ENCODE measurements at regions not wholly inside any gene's neighbourhood (a gene's known extent, or its start where the extent isn't known, plus 50 kb on each side); places are given as distances from the start of the nearest gene placed in this dataset.

DNA sequence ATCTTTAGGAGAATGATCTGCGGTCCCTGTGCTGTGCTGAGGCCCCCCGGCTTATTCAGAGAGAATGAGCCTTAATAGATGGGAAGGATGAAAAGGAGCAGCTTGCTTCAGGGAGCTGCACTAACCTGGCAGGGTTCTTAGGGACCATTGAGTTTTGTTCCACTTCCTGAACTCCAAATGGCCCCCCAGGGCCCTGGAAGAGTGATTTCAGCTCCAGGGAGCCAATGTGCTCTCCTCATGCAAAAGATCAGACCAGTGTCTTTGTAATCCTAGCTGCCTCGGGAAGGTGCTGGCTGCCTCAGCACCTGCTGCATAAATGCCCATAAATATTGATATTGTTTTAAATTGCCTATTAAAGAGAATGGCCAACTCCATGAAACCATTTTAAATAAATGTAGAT, 210.2 kb downstream of the NCK2 start:
- no peak for DNase-seq (ENCODE audit: extremely low spot score in 2 of 2)
- H3K4me3 ChIP-seq, result no peak overlapping the region
- no peaks in the 10 kb centered on the region for H3K4me1 ChIP-seq
- no peaks in the 10 kb centered on the region for H3K27me3 ChIP-seq
- intact Hi-C loops (cut with DNase I), result no loop called here
- no peaks in the 10 kb centered on the region for H3K9me3 ChIP-seq
- no peaks in the 10 kb centered on the region for H3K36me3 ChIP-seq
- H3K27ac ChIP-seq, result no peak overlapping the region
- TF ChIP-seq POLR2AphosphoS5 (IDR thresholded peaks at IDR 0.05; ENCODE audit: insufficient read depth in 1 of 2, low read depth in 1 of 2) (no peak), POLR2A (IDR thresholded peaks at IDR 0.05) (no peak)
- TF ChIP-seq, protein P1, sequence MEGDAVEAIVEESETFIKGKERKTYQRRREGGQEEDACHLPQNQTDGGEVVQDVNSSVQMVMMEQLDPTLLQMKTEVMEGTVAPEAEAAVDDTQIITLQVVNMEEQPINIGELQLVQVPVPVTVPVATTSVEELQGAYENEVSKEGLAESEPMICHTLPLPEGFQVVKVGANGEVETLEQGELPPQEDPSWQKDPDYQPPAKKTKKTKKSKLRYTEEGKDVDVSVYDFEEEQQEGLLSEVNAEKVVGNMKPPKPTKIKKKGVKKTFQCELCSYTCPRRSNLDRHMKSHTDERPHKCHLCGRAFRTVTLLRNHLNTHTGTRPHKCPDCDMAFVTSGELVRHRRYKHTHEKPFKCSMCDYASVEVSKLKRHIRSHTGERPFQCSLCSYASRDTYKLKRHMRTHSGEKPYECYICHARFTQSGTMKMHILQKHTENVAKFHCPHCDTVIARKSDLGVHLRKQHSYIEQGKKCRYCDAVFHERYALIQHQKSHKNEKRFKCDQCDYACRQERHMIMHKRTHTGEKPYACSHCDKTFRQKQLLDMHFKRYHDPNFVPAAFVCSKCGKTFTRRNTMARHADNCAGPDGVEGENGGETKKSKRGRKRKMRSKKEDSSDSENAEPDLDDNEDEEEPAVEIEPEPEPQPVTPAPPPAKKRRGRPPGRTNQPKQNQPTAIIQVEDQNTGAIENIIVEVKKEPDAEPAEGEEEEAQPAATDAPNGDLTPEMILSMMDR (IDR thresholded peaks at IDR 0.05), result no peak

DNA sequence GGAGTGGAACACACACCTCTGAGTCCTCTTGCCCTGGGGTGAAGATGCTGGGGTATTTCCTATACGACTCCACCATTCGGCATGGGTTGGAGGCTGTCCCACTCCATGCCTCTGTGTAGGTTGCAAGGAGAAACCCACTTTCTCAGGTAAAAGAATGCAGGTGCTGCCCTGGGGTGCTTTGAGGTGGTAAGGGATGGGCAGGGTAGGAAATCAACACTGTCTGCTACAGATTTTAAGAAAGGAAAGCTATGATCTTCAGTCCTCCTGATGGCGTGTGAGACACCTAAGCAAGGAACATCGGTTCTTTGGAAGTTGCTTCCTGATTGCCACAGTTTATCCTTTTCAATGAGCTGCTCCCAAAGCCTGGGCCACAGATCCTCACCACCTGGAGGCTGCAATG, 209.2 kb downstream of the NCK2 start:
- Histone ChIP-seq H3K36me3 (no peaks in the 10 kb centered on the region), H3K27me3 (no peaks in the 10 kb centered on the region), H3K27ac (no peak overlapping the region), H3K4me1 (no peaks in the 10 kb centered on the region), H3K9me3 (no peaks in the 10 kb centered on the region), H3K4me3 (no peak overlapping the region)
- no peak for DNase-seq (ENCODE audit: extremely low spot score in 2 of 2)
- TF ChIP-seq POLR2A (IDR thresholded peaks at IDR 0.05) (no peak), POLR2AphosphoS5 (IDR thresholded peaks at IDR 0.05; ENCODE audit: insufficient read depth in 1 of 2, low read depth in 1 of 2) (no peak)
- TF ChIP-seq, protein P1 (IDR thresholded peaks at IDR 0.05), result no peak
- intact Hi-C loops (cut with DNase I), result no loop called here

DNA sequence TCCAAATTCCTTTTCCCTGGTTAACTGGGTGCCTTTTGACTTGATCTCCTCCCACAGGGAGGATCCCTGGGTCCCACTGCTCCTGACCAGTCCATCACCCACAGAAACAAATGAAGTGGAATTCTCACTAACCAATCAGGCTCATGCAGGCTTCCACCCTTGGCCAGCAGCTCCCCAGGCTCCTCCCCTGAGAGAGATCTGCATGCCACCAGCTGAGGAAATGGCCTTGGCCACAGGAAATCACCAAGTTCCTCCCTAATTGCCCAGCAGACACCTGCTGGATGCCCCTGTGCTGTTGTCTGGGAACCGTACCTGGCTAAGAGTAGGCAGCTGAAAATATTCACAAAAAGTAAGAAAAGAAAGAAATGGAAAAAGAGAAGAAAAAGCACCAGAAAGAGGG, 207.4 kb downstream of the NCK2 start:
- TF ChIP-seq POLR2AphosphoS5 (IDR thresholded peaks at IDR 0.05; ENCODE audit: insufficient read depth in 1 of 2, low read depth in 1 of 2) (no peak), POLR2A (IDR thresholded peaks at IDR 0.05) (no peak)
- Histone ChIP-seq H3K9me3 (no peaks in the 10 kb centered on the region), H3K36me3 (no peaks in the 10 kb centered on the region), H3K4me1 (no peaks in the 10 kb centered on the region), H3K27ac (no peak overlapping the region), H3K27me3 (no peaks in the 10 kb centered on the region), H3K4me3 (no peak overlapping the region)
- intact Hi-C loops (cut with DNase I), result no loop called here
- DNase-seq (ENCODE audit: extremely low spot score in 2 of 2), result no peak

DNA sequence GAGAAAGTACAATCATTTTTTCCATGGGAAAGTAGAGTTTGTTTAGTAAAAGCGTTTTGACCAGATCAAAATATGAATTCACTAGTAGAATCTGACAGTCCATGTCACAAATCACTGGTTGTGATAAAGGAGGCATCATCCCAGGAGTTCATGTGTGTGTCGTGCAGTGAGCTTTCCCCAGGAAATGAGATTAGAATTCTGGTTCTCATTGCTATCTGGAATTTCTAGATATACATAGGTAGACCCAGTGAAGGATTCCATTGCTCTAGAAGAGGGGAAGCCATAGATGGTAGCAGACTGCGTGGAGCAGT, 206.6 kb downstream of the NCK2 start:
- H3K4me1 ChIP-seq, result no peaks in the 10 kb centered on the region
- H3K36me3 ChIP-seq, result no peaks in the 10 kb centered on the region
- H3K4me3 ChIP-seq, result no peak overlapping the region
- intact Hi-C loops (cut with DNase I), result no loop called here
- H3K27me3 ChIP-seq, result no peaks in the 10 kb centered on the region
- H3K9me3 ChIP-seq, result no peaks in the 10 kb centered on the region
- TF ChIP-seq POLR2A (IDR thresholded peaks at IDR 0.05) (no peak), POLR2AphosphoS5 (IDR thresholded peaks at IDR 0.05; ENCODE audit: insufficient read depth in 1 of 2, low read depth in 1 of 2) (no peak)
- TF ChIP-seq, protein P1 (IDR thresholded peaks at IDR 0.05), result no peak
- H3K27ac ChIP-seq, result no peak overlapping the region
- DNase-seq (ENCODE audit: extremely low spot score in 2 of 2), result no peak

DNA sequence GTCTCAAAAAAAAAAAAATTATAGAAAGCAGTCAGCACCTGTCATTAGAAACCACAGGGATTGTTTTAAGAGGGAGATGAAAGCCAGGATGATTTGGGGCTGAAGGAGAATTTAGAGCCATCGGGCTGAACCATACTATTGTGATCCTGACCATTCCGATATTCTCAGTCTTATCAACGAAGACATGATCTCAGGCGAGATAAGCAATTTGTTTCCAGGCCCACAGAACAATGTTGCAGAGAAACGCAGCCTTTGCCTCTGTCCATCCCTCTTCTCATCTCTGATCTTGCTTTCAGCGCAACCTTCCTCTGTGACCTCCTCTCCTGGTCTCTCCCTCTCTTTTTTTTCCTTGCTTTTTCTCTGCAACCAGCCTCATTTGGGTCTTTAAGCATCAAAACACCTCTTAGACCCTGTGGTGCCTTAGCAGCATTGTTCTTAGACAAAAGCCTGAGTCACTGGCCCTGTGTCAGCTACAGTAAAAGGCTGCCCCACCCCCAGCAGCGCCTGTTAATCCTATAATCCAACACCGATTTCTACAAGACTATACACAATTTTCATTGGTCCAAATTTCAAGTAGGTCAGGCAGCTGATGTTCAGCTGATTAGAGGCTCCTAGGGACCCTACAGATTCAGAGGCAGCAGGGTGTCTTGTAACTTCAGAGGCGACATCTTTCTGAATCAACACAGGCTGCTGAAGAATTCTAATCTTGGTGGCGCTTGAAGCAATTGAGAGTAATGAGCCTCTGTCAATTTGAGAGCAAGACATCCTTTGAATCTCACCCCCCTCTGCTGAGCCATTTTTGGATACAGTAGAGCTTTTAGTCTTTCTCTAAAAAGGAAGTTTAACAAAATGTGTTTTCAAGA, 206.0 kb downstream of the NCK2 start:
- no peaks in the 10 kb centered on the region for H3K9me3 ChIP-seq
- H3K36me3 ChIP-seq, result no peaks in the 10 kb centered on the region
- H3K27ac ChIP-seq, result no peak overlapping the region
- intact Hi-C loops (cut with DNase I), result no loop called here
- no peak overlapping the region for H3K4me3 ChIP-seq
- DNase-seq (ENCODE audit: extremely low spot score in 2 of 2), result no peak
- no peaks in the 10 kb centered on the region for H3K4me1 ChIP-seq
- TF ChIP-seq, protein P1 (IDR thresholded peaks at IDR 0.05), result no peak
- TF ChIP-seq POLR2A (IDR thresholded peaks at IDR 0.05) (no peak), POLR2AphosphoS5 (IDR thresholded peaks at IDR 0.05; ENCODE audit: insufficient read depth in 1 of 2, low read depth in 1 of 2) (no peak)
- H3K27me3 ChIP-seq, result no peaks in the 10 kb centered on the region
